ENCODE measurements at regions not wholly inside any gene's neighbourhood (a gene's known extent, or its start where the extent isn't known, plus 50 kb on each side); places are given as distances from the start of the nearest gene placed in this dataset.

DNA sequence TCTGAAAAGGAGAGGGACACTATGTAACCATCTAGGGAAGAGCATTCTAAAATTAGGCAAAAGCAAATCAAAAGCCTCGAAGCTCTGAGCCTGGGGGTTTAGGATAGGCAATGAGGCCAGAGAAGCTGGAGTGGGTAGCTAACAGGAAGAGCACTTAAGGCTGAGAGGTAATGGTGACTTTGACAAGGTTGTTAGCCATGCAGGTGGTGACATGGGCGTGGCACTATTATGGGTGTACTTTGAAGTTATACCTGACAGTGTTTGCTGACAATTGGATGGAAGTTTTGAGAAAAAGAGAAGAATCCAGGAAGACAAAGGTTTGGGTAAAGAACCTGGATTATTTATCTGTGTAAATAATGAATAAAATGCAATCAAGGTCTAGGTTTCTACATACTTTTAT, 383.0 kb upstream of the SEMA3C start:
- Mint-ChIP-seq H3K36me3 (no peaks in the 10 kb centered on the region), H3K27me3 (ENCODE audit: low read depth) (no peaks in the 10 kb centered on the region), H3K27ac (no peak overlapping the region), H3K4me1 (peaks cover 12% of the 10 kb centered on the region), H3K4me3 (no peak overlapping the region), H3K9me3 (peaks cover under 1% of the 10 kb centered on the region; the same call in 1 of the 2 replicates)
- DNase-seq (ENCODE audit: low spot score) (no peak), ATAC-seq (no peak)
- CTCF ChIA-PET = no interaction called here
- TF ChIP-seq, protein P1, sequence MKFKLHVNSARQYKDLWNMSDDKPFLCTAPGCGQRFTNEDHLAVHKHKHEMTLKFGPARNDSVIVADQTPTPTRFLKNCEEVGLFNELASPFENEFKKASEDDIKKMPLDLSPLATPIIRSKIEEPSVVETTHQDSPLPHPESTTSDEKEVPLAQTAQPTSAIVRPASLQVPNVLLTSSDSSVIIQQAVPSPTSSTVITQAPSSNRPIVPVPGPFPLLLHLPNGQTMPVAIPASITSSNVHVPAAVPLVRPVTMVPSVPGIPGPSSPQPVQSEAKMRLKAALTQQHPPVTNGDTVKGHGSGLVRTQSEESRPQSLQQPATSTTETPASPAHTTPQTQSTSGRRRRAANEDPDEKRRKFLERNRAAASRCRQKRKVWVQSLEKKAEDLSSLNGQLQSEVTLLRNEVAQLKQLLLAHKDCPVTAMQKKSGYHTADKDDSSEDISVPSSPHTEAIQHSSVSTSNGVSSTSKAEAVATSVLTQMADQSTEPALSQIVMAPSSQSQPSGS (CRISPR knock-in tag; IDR thresholded peaks at IDR 0.05; ENCODE audit: borderline replicate concordance, low read depth) = no peak
- POLR2A ChIA-PET = no interaction called here

DNA sequence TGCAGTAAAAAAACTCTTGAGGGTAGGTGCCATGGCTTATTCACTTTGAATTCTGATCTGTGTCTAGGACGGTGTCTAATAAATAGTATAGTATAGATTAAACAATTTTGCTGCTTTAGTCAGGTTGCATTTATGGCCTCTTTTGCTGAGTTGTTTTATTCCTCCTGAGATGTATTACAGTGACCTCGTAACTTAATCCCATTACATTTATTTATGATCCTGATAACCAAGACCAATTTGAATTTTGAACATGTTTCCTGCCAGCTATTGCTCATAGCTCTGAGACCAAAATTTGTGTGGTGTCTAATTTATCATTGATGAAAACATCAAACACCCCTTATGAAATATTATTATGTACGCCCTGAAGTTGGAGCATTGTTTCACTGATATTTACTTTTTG, 381.9 kb upstream of the SEMA3C start:
- ATAC-seq (no peak), DNase-seq (ENCODE audit: low spot score) (no peak)
- Mint-ChIP-seq H3K36me3 (no peaks in the 10 kb centered on the region), H3K4me3 (no peak overlapping the region), H3K27me3 (ENCODE audit: low read depth) (no peaks in the 10 kb centered on the region), H3K4me1 (peaks cover 12% of the 10 kb centered on the region), H3K27ac (no peak overlapping the region), H3K9me3 (peaks cover 6% of the 10 kb centered on the region; the same call in 1 of the 2 replicates)
- CTCF ChIA-PET = no interaction called here
- POLR2A ChIA-PET = no interaction called here
- TF ChIP-seq ZNF219 (CRISPR knock-in tag; IDR thresholded peaks at IDR 0.05; ENCODE audit: borderline replicate concordance) (no peak), GABPB1 (CRISPR knock-in tag; IDR thresholded peaks at IDR 0.05) (no peak), ETV6 (CRISPR knock-in tag; IDR thresholded peaks at IDR 0.05) (no peak), ZNF671 (CRISPR knock-in tag; IDR thresholded peaks at IDR 0.05) (no peak)
- TF ChIP-seq, protein P2, sequence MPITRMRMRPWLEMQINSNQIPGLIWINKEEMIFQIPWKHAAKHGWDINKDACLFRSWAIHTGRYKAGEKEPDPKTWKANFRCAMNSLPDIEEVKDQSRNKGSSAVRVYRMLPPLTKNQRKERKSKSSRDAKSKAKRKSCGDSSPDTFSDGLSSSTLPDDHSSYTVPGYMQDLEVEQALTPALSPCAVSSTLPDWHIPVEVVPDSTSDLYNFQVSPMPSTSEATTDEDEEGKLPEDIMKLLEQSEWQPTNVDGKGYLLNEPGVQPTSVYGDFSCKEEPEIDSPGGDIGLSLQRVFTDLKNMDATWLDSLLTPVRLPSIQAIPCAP (CRISPR knock-in tag; IDR thresholded peaks at IDR 0.05) = no peak
- TF ChIP-seq, protein P1 (CRISPR knock-in tag; IDR thresholded peaks at IDR 0.05; ENCODE audit: borderline replicate concordance, low read depth) = no peak
- TF ChIP-seq, protein P3, sequence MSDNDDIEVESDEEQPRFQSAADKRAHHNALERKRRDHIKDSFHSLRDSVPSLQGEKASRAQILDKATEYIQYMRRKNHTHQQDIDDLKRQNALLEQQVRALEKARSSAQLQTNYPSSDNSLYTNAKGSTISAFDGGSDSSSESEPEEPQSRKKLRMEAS (CRISPR knock-in tag; IDR thresholded peaks at IDR 0.05) = no peak
- TF ChIP-seq, protein P4, sequence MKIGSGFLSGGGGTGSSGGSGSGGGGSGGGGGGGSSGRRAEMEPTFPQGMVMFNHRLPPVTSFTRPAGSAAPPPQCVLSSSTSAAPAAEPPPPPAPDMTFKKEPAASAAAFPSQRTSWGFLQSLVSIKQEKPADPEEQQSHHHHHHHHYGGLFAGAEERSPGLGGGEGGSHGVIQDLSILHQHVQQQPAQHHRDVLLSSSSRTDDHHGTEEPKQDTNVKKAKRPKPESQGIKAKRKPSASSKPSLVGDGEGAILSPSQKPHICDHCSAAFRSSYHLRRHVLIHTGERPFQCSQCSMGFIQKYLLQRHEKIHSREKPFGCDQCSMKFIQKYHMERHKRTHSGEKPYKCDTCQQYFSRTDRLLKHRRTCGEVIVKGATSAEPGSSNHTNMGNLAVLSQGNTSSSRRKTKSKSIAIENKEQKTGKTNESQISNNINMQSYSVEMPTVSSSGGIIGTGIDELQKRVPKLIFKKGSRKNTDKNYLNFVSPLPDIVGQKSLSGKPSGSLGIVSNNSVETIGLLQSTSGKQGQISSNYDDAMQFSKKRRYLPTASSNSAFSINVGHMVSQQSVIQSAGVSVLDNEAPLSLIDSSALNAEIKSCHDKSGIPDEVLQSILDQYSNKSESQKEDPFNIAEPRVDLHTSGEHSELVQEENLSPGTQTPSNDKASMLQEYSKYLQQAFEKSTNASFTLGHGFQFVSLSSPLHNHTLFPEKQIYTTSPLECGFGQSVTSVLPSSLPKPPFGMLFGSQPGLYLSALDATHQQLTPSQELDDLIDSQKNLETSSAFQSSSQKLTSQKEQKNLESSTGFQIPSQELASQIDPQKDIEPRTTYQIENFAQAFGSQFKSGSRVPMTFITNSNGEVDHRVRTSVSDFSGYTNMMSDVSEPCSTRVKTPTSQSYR (CRISPR knock-in tag; IDR thresholded peaks at IDR 0.05) = no peak
- TF ChIP-seq, protein P5, sequence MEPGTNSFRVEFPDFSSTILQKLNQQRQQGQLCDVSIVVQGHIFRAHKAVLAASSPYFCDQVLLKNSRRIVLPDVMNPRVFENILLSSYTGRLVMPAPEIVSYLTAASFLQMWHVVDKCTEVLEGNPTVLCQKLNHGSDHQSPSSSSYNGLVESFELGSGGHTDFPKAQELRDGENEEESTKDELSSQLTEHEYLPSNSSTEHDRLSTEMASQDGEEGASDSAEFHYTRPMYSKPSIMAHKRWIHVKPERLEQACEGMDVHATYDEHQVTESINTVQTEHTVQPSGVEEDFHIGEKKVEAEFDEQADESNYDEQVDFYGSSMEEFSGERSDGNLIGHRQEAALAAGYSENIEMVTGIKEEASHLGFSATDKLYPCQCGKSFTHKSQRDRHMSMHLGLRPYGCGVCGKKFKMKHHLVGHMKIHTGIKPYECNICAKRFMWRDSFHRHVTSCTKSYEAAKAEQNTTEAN (CRISPR knock-in tag; IDR thresholded peaks at IDR 0.05) = no peak
- TF ChIP-seq, protein P6, sequence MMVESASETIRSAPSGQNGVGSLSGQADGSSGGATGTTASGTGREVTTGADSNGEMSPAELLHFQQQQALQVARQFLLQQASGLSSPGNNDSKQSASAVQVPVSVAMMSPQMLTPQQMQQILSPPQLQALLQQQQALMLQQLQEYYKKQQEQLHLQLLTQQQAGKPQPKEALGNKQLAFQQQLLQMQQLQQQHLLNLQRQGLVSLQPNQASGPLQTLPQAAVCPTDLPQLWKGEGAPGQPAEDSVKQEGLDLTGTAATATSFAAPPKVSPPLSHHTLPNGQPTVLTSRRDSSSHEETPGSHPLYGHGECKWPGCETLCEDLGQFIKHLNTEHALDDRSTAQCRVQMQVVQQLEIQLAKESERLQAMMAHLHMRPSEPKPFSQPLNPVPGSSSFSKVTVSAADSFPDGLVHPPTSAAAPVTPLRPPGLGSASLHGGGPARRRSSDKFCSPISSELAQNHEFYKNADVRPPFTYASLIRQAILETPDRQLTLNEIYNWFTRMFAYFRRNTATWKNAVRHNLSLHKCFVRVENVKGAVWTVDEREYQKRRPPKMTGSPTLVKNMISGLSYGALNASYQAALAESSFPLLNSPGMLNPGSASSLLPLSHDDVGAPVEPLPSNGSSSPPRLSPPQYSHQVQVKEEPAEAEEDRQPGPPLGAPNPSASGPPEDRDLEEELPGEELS (CRISPR knock-in tag; IDR thresholded peaks at IDR 0.05) = no peak
- TF ChIP-seq, protein P7, sequence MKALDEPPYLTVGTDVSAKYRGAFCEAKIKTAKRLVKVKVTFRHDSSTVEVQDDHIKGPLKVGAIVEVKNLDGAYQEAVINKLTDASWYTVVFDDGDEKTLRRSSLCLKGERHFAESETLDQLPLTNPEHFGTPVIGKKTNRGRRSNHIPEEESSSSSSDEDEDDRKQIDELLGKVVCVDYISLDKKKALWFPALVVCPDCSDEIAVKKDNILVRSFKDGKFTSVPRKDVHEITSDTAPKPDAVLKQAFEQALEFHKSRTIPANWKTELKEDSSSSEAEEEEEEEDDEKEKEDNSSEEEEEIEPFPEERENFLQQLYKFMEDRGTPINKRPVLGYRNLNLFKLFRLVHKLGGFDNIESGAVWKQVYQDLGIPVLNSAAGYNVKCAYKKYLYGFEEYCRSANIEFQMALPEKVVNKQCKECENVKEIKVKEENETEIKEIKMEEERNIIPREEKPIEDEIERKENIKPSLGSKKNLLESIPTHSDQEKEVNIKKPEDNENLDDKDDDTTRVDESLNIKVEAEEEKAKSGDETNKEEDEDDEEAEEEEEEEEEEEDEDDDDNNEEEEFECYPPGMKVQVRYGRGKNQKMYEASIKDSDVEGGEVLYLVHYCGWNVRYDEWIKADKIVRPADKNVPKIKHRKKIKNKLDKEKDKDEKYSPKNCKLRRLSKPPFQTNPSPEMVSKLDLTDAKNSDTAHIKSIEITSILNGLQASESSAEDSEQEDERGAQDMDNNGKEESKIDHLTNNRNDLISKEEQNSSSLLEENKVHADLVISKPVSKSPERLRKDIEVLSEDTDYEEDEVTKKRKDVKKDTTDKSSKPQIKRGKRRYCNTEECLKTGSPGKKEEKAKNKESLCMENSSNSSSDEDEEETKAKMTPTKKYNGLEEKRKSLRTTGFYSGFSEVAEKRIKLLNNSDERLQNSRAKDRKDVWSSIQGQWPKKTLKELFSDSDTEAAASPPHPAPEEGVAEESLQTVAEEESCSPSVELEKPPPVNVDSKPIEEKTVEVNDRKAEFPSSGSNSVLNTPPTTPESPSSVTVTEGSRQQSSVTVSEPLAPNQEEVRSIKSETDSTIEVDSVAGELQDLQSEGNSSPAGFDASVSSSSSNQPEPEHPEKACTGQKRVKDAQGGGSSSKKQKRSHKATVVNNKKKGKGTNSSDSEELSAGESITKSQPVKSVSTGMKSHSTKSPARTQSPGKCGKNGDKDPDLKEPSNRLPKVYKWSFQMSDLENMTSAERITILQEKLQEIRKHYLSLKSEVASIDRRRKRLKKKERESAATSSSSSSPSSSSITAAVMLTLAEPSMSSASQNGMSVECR (CRISPR knock-in tag; IDR thresholded peaks at IDR 0.05; ENCODE audit: borderline replicate concordance) = no peak
- TF ChIP-seq, protein P8, sequence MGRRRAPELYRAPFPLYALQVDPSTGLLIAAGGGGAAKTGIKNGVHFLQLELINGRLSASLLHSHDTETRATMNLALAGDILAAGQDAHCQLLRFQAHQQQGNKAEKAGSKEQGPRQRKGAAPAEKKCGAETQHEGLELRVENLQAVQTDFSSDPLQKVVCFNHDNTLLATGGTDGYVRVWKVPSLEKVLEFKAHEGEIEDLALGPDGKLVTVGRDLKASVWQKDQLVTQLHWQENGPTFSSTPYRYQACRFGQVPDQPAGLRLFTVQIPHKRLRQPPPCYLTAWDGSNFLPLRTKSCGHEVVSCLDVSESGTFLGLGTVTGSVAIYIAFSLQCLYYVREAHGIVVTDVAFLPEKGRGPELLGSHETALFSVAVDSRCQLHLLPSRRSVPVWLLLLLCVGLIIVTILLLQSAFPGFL (CRISPR knock-in tag; IDR thresholded peaks at IDR 0.05; ENCODE audit: borderline replicate concordance) = no peak
- TF ChIP-seq, protein P9, sequence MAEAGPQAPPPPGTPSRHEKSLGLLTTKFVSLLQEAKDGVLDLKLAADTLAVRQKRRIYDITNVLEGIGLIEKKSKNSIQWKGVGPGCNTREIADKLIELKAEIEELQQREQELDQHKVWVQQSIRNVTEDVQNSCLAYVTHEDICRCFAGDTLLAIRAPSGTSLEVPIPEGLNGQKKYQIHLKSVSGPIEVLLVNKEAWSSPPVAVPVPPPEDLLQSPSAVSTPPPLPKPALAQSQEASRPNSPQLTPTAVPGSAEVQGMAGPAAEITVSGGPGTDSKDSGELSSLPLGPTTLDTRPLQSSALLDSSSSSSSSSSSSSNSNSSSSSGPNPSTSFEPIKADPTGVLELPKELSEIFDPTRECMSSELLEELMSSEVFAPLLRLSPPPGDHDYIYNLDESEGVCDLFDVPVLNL (CRISPR knock-in tag; IDR thresholded peaks at IDR 0.05; ENCODE audit: borderline replicate concordance, low read depth) = no peak
- TF ChIP-seq, protein P10, sequence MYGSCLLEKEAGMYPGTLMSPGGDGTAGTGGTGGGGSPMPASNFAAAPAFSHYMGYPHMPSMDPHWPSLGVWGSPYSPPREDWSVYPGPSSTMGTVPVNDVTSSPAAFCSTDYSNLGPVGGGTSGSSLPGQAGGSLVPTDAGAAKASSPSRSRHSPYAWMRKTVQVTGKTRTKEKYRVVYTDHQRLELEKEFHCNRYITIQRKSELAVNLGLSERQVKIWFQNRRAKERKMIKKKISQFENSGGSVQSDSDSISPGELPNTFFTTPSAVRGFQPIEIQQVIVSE (CRISPR knock-in tag; IDR thresholded peaks at IDR 0.05; ENCODE audit: borderline replicate concordance) = no peak
